Mammary epithelial cell (primary cell): ENCODE measurements at regions not wholly inside any gene's neighbourhood (a gene's known extent, or its start where the extent isn't known, plus 50 kb on each side); places are given as distances from the start of the nearest gene placed in this dataset.

ENCODE experiments used
- CTCF ChIP-seq, 2 donors: IDR thresholded peaks in 1 of 2; conservative IDR thresholded peaks in 1 of 2; 2 replicates each; pipeline ENCODE4 v1.5.1; 2011 to 2012; ENCODE audit warnings: inconsistent platforms in 2 of 2, low read length in 2 of 2, mild to moderate bottlenecking in 2 of 2, control low read depth in 1 of 2, low read depth in 1 of 2; ENCODE audit not compliant: insufficient read depth in 1 of 2; ENCODE audit errors: extremely low read depth in 1 of 2
- EZH2 ChIP-seq: IDR thresholded peaks from 2 replicates; pipeline ENCODE4 v1.6.1; 2012; ENCODE audit warnings: low read length, inconsistent platforms, borderline replicate concordance

- no peak for TF ChIP-seq EZH2
- no peak for TF ChIP-seq CTCF (conservative IDR thresholded peaks at IDR 0.05 in 1 of 2, IDR thresholded peaks at IDR 0.05 in 1 of 2; ENCODE audit: extremely low read depth in 1 of 2, insufficient read depth in 1 of 2, low read depth in 1 of 2, low read length in 2 of 2)
Measured at GRCh38 chr1:42055061-42055460, 98.1 kb upstream of the GUCA2B start.
